WI38 (cell line): ENCODE measurements at regions not wholly inside any gene's neighbourhood (a gene's known extent, or its start where the extent isn't known, plus 50 kb on each side); places are given as distances from the start of the nearest gene placed in this dataset.
"Not testable (repeated sequence)": the region's sequence is repeated elsewhere in the genome, so short reads cannot be mapped to it uniquely, and the experiment has no call there.

ENCODE experiments used
- H3K4me3 ChIP-seq: 2 replicates; pipeline ENCODE4 v1.5.1; 2011; ENCODE audit warnings: low read depth, mild to moderate bottlenecking, control low read depth, low read length
- TF ChIP-seq, protein P1 (sequence below): IDR thresholded peaks from 2 replicates; pipeline ENCODE4 v1.5.1; 2012; ENCODE audit warnings: low read depth, mild to moderate bottlenecking, control low read depth, low read length

DNA sequence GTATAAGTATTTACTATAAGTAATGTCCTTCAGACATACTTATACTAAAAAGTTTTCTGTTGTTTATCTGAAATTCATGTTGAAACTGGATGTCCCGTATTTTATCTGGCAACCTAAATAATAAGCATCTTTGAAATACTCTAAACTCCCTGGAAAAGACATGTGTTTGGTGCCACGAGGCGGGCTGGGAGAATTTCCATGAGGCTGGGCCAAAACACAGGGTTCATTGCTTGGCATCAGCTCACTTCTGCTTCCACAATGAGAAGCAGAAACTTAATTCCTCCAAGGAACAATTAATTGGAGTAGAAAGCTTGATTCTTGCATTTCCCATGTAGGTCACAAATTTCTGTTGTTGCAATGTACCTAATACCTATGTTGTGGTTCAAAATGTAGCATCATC, 110.2 kb downstream of the PSMG1 start:
- TF ChIP-seq, protein P1, sequence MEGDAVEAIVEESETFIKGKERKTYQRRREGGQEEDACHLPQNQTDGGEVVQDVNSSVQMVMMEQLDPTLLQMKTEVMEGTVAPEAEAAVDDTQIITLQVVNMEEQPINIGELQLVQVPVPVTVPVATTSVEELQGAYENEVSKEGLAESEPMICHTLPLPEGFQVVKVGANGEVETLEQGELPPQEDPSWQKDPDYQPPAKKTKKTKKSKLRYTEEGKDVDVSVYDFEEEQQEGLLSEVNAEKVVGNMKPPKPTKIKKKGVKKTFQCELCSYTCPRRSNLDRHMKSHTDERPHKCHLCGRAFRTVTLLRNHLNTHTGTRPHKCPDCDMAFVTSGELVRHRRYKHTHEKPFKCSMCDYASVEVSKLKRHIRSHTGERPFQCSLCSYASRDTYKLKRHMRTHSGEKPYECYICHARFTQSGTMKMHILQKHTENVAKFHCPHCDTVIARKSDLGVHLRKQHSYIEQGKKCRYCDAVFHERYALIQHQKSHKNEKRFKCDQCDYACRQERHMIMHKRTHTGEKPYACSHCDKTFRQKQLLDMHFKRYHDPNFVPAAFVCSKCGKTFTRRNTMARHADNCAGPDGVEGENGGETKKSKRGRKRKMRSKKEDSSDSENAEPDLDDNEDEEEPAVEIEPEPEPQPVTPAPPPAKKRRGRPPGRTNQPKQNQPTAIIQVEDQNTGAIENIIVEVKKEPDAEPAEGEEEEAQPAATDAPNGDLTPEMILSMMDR: no peak
- H3K4me3 ChIP-seq: no peak overlapping the region

DNA sequence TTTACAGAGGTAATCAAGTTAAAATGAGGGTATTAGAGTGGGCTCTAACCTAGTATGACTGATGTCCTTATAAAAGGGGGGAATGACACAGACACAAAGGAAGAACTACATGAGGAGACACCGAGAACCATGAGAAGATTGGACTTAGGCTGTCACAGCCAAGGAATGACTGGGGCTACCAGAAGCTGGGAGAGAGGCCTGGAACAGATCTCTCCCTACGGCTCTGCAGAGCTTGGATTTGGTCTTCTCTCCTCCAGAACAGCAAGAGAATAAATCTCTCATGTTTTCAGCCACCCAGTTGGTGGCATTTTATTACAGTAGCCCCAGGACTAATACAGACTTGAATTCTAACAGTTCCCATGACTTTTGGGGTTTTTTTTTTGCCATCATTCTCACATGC, 110.8 kb downstream of the PSMG1 start:
- TF ChIP-seq, protein P1: no peak
- no peak overlapping the region for H3K4me3 ChIP-seq

DNA sequence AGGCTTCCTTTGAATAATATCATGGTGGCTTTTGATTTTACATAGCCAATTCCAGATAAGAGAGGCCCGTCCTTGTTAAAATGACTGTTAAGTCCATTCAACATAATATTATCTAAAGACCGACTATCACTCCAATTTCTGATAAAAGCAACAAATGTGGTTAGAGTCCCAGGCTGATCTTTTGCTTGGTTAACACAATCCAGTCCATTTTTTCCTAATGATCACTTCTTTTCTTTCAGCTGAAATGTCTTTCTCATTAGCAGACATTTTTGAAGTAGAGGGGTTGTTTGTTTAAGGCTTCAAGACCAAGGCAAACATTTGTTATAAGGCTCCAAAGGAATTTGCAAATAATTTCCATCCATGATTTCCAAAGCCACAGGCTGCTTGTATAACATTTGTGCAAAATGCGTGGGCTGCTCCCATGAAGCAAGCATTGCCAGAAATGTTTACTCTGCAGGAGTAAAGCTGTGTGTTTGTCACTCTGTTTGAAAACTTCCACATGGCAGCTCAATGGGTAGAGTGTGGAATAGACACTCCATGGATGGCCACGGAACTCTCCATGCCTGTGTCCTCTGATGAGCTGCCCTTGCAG, 111.5 kb downstream of the PSMG1 start:
- TF ChIP-seq, protein P1: no peak
- no peak overlapping the region for H3K4me3 ChIP-seq

DNA sequence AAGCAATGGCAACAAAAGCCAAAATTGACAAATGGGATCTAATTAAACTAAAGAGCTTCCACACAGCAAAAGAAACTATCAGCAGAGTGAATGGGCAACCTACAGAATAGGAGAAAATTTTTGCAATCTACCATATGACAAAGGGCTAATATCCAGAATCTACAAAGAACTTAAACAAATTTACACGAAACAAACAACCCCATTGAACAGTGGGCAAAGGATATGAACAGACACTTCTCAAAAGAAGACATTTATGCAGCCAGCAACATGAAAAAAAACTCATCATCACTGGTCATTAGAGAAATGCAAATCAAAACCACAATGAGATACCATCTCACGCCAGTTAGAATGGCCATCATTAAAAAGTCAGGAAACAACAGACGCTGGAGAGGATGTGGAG, 113.4 kb downstream of the PSMG1 start:
- not testable (repeated sequence) for H3K4me3 ChIP-seq

DNA sequence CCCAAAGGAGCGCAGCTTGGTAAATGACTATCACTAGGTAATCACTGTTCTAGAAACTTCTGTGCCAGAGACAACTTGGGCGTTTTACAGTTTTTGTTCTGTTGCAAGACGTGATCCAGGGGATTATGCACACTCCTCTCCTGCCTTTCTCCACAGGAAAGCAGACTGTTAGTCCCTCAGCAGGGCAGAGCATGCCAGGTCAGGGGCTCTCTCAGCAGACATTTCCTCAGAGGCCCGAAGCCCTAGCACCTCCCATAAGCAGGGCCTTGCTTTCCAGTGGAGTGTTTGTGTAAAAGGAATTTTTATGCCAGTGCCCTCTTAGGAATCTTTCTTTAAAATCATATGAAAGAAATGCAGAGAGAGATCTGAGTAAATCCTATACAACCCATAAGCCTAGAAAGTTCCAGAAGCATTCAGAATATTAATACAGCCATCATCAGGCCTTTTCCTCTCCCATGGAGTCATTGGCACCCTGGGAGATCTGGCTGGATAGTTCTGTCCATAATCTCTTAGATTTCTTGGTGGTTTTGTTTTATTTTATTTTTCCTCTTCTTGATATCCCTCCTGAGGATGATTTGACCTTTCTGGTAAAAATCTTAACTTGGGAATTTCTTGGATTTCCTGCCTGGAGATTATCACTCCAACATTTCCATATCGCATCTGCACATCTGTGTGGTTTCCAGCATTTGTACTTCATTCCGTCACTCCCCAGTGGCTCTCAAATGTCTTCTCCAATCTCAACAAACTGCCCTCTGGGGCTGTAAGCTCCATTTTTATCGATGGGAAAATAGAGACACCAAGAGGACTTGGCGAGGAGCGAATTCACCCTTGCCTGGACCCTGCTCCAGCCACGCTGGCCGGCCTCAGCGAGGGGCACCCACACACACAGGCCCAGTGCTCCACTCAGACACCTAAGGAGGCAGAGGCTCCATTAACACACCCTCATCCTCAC, 116.1 kb downstream of the PSMG1 start:
- TF ChIP-seq, protein P1: no peak

DNA sequence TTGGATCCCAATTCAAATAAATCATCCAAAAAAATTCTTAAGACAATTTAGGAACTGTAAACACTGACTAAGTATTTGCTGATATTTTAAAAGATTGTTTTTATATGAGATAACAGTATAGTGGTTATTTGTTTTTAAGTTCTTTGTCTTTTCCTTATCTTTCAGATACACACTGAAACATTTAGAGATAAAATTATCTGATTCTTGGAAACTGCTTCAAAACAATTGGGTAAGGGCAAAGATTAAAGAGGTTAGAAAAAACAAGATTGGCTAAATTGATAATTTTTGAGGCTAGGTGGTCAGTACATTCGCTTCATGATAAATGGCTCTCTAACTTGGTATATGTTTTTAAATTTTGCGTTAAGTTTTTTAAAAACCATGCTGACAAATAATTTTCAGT, 117.3 kb downstream of the PSMG1 start:
- TF ChIP-seq, protein P1: no peak
- no peak overlapping the region for H3K4me3 ChIP-seq

More for the DNA sequence above, 116.1 kb downstream of the PSMG1 start:
- H3K4me3 ChIP-seq: no peak overlapping the region

DNA sequence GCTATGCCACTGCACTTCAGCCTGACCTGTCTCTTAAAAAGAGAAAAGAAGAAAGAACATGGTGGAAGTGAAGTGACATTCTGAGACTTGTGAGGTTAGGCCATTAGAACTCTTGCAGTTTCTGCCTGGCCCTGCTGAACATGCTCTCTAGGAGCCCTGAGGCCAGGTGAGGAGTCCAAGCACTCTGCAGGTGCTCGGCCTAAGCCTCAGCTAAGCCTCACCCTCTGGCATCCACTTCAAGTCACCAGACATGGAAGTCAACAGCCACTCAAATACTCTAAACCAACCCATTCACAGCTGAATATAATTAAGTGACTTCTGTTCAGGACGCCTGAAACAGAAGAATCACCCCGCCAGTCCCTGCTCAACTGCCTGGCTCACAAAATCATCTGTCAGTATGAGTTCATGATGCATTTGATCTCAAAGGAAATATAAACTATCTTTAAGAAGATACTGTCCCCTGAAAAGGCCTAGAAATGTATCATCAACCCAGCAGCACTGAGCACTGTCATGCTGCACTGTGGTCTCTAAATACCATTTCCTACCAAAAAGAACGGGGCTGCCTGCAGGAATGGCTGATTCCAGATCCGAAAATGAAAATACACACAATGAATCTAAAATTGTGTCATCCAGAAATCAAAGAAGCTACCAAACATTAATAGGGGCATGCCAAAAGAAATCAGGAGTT, 118.8 kb downstream of the PSMG1 start:
- TF ChIP-seq, protein P1: no peak
- no peak overlapping the region for H3K4me3 ChIP-seq
